BLaER1 (cell line): ENCODE measurements at regions not wholly inside any gene's neighbourhood (a gene's known extent, or its start where the extent isn't known, plus 50 kb on each side); places are given as distances from the start of the nearest gene placed in this dataset.

Experiments
- H3K27ac ChIP-seq: shearing (Covaris generic); formaldehyde crosslinking; 2 replicates; pipeline ENCODE4 v1.8.1; 2022
- H3K27me3 ChIP-seq: shearing (Covaris generic); formaldehyde crosslinking; 2 replicates; pipeline ENCODE4 v1.8.1; 2022
- H3K36me3 ChIP-seq: shearing (Covaris generic); formaldehyde crosslinking; 2 replicates; pipeline ENCODE4 v1.8.1; 2022
- H3K4me1 ChIP-seq: shearing (Covaris generic); formaldehyde crosslinking; 2 replicates; pipeline ENCODE4 v1.8.1; 2022
- H3K4me2 ChIP-seq: shearing (Covaris generic); formaldehyde crosslinking; 2 replicates; pipeline ENCODE4 v1.8.1; 2022
- H3K4me3 ChIP-seq: shearing (Covaris generic); formaldehyde crosslinking; 2 replicates; pipeline ENCODE4 v1.8.1; 2022
- H3K9ac ChIP-seq: shearing (Covaris generic); formaldehyde crosslinking; 2 replicates; pipeline ENCODE4 v1.8.1; 2022
- H3K9me3 ChIP-seq: shearing (Covaris generic); formaldehyde crosslinking; 2 replicates; pipeline ENCODE4 v1.8.1; 2022
- H4K20me1 ChIP-seq: shearing (Covaris generic); formaldehyde crosslinking; 2 replicates; pipeline ENCODE4 v1.8.1; 2022
- Cebpa-rat ChIP-seq: shearing (Covaris generic); IDR thresholded peaks from 2 replicates; pipeline ENCODE4 v1.8.1; 2022

DNA sequence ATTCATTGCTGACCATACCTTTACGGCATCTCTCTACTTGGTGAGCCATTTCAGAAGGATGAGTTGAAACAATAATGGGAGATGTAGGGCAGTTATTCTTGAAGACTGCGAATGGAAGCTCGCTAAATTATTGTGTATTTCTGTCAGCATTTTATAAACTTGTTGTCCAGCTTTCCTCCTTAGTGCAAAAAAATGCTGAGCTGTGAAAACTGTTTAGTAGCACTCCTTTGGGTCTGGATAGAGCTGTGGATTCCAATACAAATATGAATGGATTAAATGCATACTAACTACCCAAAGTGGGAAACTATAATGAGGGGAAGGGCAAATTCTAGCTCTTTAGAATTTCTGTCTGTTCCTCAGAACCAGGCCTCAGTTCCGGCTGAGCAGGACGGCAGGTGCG lies 461.6 kb downstream of the TXNL1 start:
- H3K4me1 ChIP-seq: no peaks in the 10 kb centered on the region
- no peaks in the 10 kb centered on the region for H3K36me3 ChIP-seq
- no peak overlapping the region for H3K9ac ChIP-seq
- no peak overlapping the region for H3K4me2 ChIP-seq
- H3K27me3 ChIP-seq: no peaks in the 10 kb centered on the region
- no peak for TF ChIP-seq Cebpa-rat
- H3K4me3 ChIP-seq: no peak overlapping the region
- no peaks in the 10 kb centered on the region for H4K20me1 ChIP-seq
- H3K27ac ChIP-seq: no peak overlapping the region
- H3K9me3 ChIP-seq: no peaks in the 10 kb centered on the region

DNA sequence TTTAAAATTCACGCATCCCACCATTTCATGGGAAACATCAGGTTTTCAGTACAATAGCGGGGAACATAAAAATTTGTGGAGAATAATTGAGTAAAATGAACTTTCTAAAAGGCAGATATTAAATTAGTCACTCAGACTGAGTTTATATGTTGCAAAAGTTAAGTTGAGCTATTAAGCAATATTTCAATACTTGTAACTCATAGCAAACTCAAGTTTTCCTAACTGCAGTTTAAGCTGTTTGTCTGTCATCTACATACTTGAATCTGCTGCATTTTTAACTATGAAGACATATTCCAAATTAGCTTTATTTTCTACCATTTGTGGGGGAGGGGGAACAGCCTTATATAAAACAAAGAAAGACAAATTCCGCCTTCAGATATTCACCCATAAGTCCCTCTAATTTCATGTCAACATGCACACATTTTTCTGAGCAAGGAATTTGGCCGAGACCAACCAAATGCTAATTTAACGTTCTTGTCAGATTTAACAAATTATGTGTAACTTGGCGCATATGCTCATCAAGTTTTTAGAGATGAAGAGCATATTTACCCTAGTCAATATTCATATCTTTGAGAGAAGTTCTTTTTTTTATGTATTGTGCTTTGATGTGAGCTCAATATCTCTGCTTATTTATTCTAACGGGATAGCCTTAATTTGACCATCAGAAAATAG lies 462.9 kb downstream of the TXNL1 start:
- Histone ChIP-seq H3K4me1 (no peaks in the 10 kb centered on the region), H3K27ac (no peak overlapping the region), H4K20me1 (no peaks in the 10 kb centered on the region), H3K4me2 (no peak overlapping the region), H3K9me3 (peaks cover 9% of the 10 kb centered on the region), H3K9ac (no peak overlapping the region), H3K36me3 (no peaks in the 10 kb centered on the region), H3K4me3 (no peak overlapping the region), H3K27me3 (no peaks in the 10 kb centered on the region)
- no peak for TF ChIP-seq Cebpa-rat

DNA sequence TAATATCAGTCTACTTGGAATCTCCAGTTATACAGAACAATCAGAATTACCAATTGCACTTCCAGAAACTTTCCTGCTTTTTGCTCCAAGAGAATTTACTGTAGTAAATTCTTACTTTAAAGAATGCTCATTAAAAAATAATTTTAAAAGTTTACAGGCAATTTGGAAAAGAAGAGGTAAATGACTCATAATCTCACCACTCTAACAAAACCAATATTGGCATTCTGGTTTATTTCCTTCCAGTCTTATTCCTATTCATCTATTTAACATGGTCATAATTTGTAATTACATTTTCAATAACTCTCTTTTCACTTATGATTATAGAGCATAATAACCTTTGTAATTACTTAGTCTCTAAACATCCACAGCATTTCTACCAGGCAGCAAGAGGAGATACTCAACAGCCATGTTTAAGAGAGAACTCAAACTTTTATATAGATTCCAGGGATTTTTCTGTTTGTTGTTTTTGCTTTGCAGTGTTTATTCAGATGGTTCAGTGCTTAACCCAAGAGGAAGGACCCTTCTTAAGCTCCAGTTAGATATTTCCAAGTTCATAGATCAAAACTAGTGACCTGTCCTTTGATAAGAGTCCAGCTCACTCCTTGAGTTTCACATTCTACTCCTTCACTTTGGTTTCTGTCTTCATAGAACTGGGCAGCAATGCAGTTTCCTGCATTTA lies 464.7 kb downstream of the TXNL1 start:
- peaks cover 19% of the 10 kb centered on the region for H3K9me3 ChIP-seq
- H3K4me1 ChIP-seq: peaks cover 12% of the 10 kb centered on the region
- H3K4me2 ChIP-seq: no peak overlapping the region
- TF ChIP-seq Cebpa-rat: no peak
- H4K20me1 ChIP-seq: no peaks in the 10 kb centered on the region
- H3K9ac ChIP-seq: no peak overlapping the region
- no peaks in the 10 kb centered on the region for H3K27me3 ChIP-seq
- H3K27ac ChIP-seq: no peak overlapping the region
- H3K4me3 ChIP-seq: no peak overlapping the region
- no peaks in the 10 kb centered on the region for H3K36me3 ChIP-seq

DNA sequence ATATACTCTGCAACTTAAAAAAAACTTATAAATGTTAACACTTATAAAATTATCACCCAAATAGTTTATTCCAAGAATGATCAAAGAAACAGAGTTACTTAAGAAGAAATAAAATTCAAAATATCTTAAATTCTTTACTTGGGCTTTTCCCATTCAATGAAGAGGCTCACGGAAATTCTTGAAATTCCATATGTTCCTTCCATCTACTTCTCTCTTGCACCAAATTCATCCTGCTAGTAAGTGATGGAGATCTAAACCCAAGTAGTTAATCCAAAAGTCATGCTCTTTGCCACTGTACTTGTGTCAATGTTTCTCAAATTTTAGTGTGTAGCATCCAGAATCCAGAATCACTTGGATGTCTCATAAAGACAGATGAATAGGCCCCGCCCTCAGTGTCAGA lies 465.9 kb downstream of the TXNL1 start:
- Histone ChIP-seq H3K4me3 (no peak overlapping the region), H3K9ac (no peak overlapping the region), H3K9me3 (peaks cover 19% of the 10 kb centered on the region), H3K27me3 (no peaks in the 10 kb centered on the region), H3K4me1 (peaks cover 14% of the 10 kb centered on the region), H4K20me1 (no peaks in the 10 kb centered on the region), H3K36me3 (no peaks in the 10 kb centered on the region), H3K27ac (no peak overlapping the region), H3K4me2 (no peak overlapping the region)
- no peak for TF ChIP-seq Cebpa-rat

DNA sequence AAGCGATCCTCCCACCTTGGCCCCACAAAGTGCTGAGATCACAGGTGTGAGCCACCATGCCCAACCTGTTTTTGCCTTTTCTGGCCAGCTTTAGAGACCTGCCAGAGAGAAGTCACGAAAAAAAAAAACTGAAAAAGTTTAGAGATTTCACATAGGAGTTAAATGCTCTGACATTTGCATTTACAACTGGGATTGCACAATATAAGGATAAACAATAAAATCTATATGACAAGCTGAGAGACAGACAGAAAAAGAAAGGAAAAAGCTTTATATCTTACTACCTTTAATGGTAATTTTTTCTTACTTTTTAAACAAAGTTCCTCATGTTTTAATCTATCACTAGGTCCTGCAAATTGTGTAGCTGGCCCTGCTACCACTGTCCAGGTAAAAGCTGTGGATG lies 466.5 kb downstream of the TXNL1 start:
- H4K20me1 ChIP-seq: no peaks in the 10 kb centered on the region
- no peak overlapping the region for H3K9ac ChIP-seq
- no peak overlapping the region for H3K27ac ChIP-seq
- H3K4me2 ChIP-seq: no peak overlapping the region
- H3K36me3 ChIP-seq: no peaks in the 10 kb centered on the region
- H3K9me3 ChIP-seq: peaks cover 19% of the 10 kb centered on the region
- no peak overlapping the region for H3K4me3 ChIP-seq
- H3K27me3 ChIP-seq: no peaks in the 10 kb centered on the region
- H3K4me1 ChIP-seq: peaks cover 14% of the 10 kb centered on the region
- TF ChIP-seq Cebpa-rat: no peak

DNA sequence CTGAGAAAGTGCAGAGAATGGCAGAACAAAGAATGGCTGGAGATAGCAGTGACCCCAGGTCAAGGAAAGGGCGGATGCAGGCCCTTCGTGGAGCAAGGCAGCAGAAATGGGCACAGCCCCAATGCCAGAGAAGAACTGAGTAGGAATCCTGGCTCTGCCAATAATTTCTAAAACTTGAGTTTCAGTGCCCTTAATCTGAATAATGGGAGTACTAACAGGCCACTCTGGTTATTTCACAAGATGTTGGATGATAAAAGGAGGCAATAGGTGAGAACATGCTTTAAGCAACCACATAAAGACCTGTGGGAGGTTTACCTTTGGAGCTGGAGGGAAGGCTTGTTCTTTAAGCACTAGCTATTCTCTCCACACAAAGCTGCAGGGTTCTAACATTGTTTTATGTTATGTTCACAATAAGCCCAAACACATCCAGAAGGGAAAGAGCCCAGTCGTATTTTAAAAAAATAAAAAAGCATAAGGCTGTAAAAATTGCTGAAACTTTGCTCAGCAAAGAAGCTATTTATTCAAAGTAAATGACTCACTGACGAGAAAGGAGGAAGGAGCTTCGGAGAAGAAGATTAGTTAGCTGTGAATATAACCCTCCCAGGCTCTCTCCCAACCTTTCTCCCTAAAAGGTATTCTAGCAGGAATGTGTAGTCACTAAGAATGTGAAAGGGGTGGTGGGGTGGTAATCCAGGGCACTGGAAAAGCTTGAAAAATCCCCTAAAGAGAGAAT lies 470.2 kb downstream of the TXNL1 start:
- H3K4me2 ChIP-seq: 0 out of 2 replicates have a peak overlapping the region, but pooled peaks have one; percentile 1

DNA sequence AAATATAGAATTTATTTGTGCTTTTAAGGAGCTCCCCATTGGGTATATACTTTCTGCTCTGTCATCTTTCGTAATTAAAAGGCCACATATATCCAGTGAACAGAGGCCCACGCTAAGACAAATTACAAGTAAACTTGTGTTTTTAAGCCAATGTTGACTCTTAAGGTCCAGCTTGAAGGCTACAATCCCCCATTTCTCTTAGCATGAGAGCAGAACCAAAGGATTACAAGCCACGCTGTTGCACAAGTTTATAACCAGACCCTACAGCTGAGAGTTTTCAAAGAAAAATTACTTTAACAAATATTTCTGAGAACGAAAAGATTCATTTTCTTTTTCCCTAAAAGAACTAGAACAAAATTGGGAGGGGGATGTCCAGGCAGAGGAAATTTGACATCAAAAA lies 471.0 kb downstream of the TXNL1 start:
- no peak overlapping the region for H3K9ac ChIP-seq
- no peaks in the 10 kb centered on the region for H4K20me1 ChIP-seq
- H3K36me3 ChIP-seq: no peaks in the 10 kb centered on the region
- H3K4me1 ChIP-seq: peaks cover 14% of the 10 kb centered on the region
- no peak overlapping the region for H3K27ac ChIP-seq
- TF ChIP-seq Cebpa-rat: no peak
- H3K27me3 ChIP-seq: no peaks in the 10 kb centered on the region
- H3K9me3 ChIP-seq: peaks cover 19% of the 10 kb centered on the region
- H3K4me3 ChIP-seq: no peak overlapping the region
- no peak overlapping the region for H3K4me2 ChIP-seq

More for the DNA sequence above, 470.2 kb downstream of the TXNL1 start:
- TF ChIP-seq Cebpa-rat: no peak
- no peak overlapping the region for H3K9ac ChIP-seq
- H3K36me3 ChIP-seq: no peaks in the 10 kb centered on the region
- no peaks in the 10 kb centered on the region for H4K20me1 ChIP-seq
- H3K27ac ChIP-seq: no peak overlapping the region
- H3K4me1 ChIP-seq: peaks cover 14% of the 10 kb centered on the region
- H3K9me3 ChIP-seq: peaks cover 19% of the 10 kb centered on the region
- no peak overlapping the region for H3K4me3 ChIP-seq
- no peaks in the 10 kb centered on the region for H3K27me3 ChIP-seq

DNA sequence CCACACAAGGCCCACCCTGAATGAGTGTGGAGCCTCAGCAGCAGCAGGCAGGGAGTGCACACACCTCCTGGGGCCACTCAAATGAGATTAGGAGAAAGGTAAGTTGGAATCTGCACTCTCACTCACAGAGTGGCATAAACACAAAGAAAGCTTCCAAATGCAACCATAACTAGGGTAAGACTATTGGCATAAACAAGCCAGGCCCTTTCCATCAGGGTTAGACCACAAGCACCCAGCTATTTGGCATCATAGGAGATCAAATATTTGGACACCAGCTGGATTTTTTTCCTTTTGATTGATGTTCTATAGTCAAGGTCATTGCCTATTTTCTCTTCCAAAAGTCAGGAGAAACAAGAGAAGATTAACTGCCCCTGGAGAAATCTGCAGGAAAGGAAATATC lies 471.5 kb downstream of the TXNL1 start:
- no peaks in the 10 kb centered on the region for H4K20me1 ChIP-seq
- H3K9me3 ChIP-seq: peaks cover 19% of the 10 kb centered on the region
- no peak overlapping the region for H3K27ac ChIP-seq
- no peak overlapping the region for H3K4me2 ChIP-seq
- H3K27me3 ChIP-seq: no peaks in the 10 kb centered on the region
- H3K36me3 ChIP-seq: no peaks in the 10 kb centered on the region
- no peak for TF ChIP-seq Cebpa-rat
- no peak overlapping the region for H3K4me3 ChIP-seq
- H3K9ac ChIP-seq: no peak overlapping the region
- H3K4me1 ChIP-seq: peaks cover 14% of the 10 kb centered on the region

DNA sequence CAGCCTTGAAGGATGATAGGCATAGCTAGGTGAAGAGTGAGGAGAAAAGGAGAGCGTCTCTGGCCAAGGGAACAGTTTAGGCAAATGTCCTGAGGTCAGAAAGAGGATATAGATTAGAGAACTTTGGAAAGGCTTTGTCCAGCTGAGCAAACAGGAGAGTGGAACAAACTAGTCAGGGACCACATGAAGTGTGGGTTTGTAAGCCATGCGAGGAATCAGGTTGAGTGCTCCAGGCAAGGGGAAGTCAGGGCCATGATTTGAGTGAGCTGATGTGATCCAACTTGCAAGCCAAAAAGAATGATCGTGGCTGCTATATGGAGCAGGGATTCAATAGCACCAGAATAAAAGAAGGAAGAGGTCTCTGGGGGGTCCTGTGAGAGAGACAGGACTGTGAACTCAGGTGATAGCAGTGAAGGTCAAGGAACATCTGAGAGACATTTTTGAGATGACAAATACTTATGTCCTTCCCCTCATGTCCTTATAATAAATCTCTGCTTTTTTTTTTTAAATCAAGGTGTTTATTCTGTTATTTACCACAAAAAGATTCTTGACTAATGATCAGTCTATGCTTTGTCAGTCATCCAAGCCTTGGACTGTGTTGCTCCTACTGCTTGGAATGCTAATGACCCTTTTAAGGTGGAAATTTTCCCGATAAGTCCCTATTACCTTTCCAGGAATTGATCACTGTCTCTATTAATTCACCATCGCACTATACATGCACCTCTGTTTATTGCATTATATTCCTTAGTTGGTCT lies 472.6 kb downstream of the TXNL1 start:
- Histone ChIP-seq H3K27ac (no peak overlapping the region), H3K9ac (no peak overlapping the region), H3K4me2 (no peak overlapping the region), H3K36me3 (no peaks in the 10 kb centered on the region), H3K4me1 (peaks cover 14% of the 10 kb centered on the region), H4K20me1 (no peaks in the 10 kb centered on the region), H3K9me3 (peaks cover 13% of the 10 kb centered on the region), H3K27me3 (no peaks in the 10 kb centered on the region), H3K4me3 (no peak overlapping the region)
- no peak for TF ChIP-seq Cebpa-rat
